Adrenal gland (tissue), 5 donors: ENCODE measurements at regions not wholly inside any gene's neighbourhood (a gene's known extent, or its start where the extent isn't known, plus 50 kb on each side); places are given as distances from the start of the nearest gene placed in this dataset.

Experiments
- CTCF ChIP-seq, 6 experiments: fragments of 450-650 bp in 4 of 6; fragments of 200-600 bp in 2 of 6; sonication (generic) in 1 of 6; IDR thresholded peaks; 1 replicate in 5 of 6; 2 replicates in 1 of 6; pipeline versions ENCODE4 v1.5.1 to v1.8.0; 2016 to 2021; ENCODE audit warnings: antibody characterized with exemption in 6 of 6, mild to moderate bottlenecking in 2 of 6, moderate library complexity in 1 of 6
- POLR2A ChIP-seq, 2 donors: fragments of 450-650 bp; IDR thresholded peaks; one replicate each; pipeline ENCODE4 v1.6.1; 2017; ENCODE audit warnings: antibody characterized with exemption in 2 of 2, mild to moderate bottlenecking in 2 of 2, moderate library complexity in 1 of 2
- donor health status: DM: no; HTN: no; CAD: no.

DNA sequence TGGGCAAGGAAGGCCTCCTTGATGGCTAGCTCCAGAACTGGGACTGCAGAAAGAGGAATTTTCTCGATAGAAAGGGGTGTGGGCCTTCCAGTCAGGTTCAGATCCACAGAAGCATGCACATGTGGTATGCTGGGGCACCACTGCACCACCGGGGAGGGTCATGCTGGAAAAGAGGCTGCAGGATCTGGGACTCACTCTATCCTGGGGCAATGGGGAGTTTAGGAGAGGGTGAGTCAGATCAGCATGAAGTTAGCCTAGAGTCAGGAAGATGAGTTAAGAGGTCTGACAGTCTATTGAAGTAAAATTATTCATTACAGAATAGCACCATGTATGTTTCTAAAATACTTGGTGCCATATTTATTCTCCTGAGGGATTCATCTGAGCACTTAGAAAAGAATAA, 130.2 kb upstream of the TOPAZ1 start:
- TF ChIP-seq CTCF (IDR thresholded peaks at IDR 0.05) (no peak), POLR2A (IDR thresholded peaks at IDR 0.05) (no peak)
